Lower leg skin (tissue), 4 donors: ENCODE measurements at regions not wholly inside any gene's neighbourhood (a gene's known extent, or its start where the extent isn't known, plus 50 kb on each side); places are given as distances from the start of the nearest gene placed in this dataset.

Experiments
- DNase-seq, 2 donors: peaks; one replicate each; pipeline ENCODE4 v3.0.0-alpha.2; 2019; ENCODE audit warnings: low spot score in 2 of 2
- H3K4me3 ChIP-seq: fragments of 200-600 bp; sonication (generic); 2 replicates; pipeline ENCODE4 v1.5.1; 2017; ENCODE audit warnings: mild to moderate bottlenecking, low read depth; ENCODE audit not compliant: poor library complexity, severe bottlenecking
- CTCF ChIP-seq, 3 donors: fragments of 450-650 bp; IDR thresholded peaks; one replicate each; pipeline ENCODE4 v1.5.1; 2016; ENCODE audit warnings: antibody characterized with exemption in 3 of 3, mild to moderate bottlenecking in 3 of 3, moderate library complexity in 2 of 3
- POLR2A ChIP-seq, 2 donors: fragments of 450-650 bp; IDR thresholded peaks; one replicate each; pipeline ENCODE4 v1.6.1; 2016 to 2017; ENCODE audit warnings: antibody characterized with exemption in 2 of 2, mild to moderate bottlenecking in 1 of 2, moderate library complexity in 1 of 2
- WGBS, 2 donors: methylation state at CpG; one replicate each; pipeline ENCODE4 v1.1.5; 2018; 5-methylcytosine and 5-hydroxymethylcytosine counted together
- intact Hi-C: fragments of 100-400 bp; cut with DNase I; formaldehyde crosslinking; loops from one replicate; pipeline ENCODE4 v1.15.0; 2023; ENCODE audit warnings: low total_unique reads

- no peak for TF ChIP-seq CTCF (IDR thresholded peaks at IDR 0.05)
- no peak for TF ChIP-seq POLR2A (IDR thresholded peaks at IDR 0.05)
- no peak overlapping the region for H3K4me3 ChIP-seq
- intact Hi-C loops: no loop called here
- DNase-seq: no peak
These were observed 170.8 kb upstream of the ASIC2 start for GRCh38 chr17:33463887-33464286.

GRCh38 chr17:33464669-33465280, 171.7 kb upstream of the ASIC2 start:
- no peak overlapping the region for H3K4me3 ChIP-seq
- no peak for DNase-seq
- TF ChIP-seq POLR2A (IDR thresholded peaks at IDR 0.05) (no peak), CTCF (IDR thresholded peaks at IDR 0.05) (no peak)
- intact Hi-C loops: no loop called here

GRCh38 chr17:33469421-33469820, 176.3 kb upstream of the ASIC2 start:
- TF ChIP-seq POLR2A (IDR thresholded peaks at IDR 0.05): no peak
- no peak for TF ChIP-seq CTCF (IDR thresholded peaks at IDR 0.05)
- WGBS, 2 donors: 85 to 87% methylated on average over 3 of the region's 3 CpGs

GRCh38 chr17:33469911-33470310, 176.8 kb upstream of the ASIC2 start:
- WGBS, 2 donors: 38 to 44% methylated on average over 2 of the region's 2 CpGs
- DNase-seq: no peak
- TF ChIP-seq CTCF (IDR thresholded peaks at IDR 0.05) (no peak), POLR2A (IDR thresholded peaks at IDR 0.05) (no peak)
- intact Hi-C loops: no loop called here
- H3K4me3 ChIP-seq: no peak overlapping the region

More at GRCh38 chr17:33469421-33469820, 176.3 kb upstream of the ASIC2 start:
- no peak for DNase-seq
- intact Hi-C loops: no loop called here
- no peak overlapping the region for H3K4me3 ChIP-seq

- intact Hi-C loops: no loop called here
- WGBS, 2 donors: 74 to 75% methylated on average over 3 of the region's 3 CpGs
- DNase-seq: no peak
- H3K4me3 ChIP-seq: no peak overlapping the region
- no peak for TF ChIP-seq CTCF (IDR thresholded peaks at IDR 0.05)
- TF ChIP-seq POLR2A (IDR thresholded peaks at IDR 0.05): no peak
These were observed 180.0 kb upstream of the ASIC2 start for GRCh38 chr17:33473061-33473460.

GRCh38 chr17:33474789-33475188, 181.7 kb upstream of the ASIC2 start:
- 82 to 83% methylated on average over 5 of the region's 5 CpGs for WGBS, 2 donors
- no peak for TF ChIP-seq CTCF (IDR thresholded peaks at IDR 0.05)
- DNase-seq: no peak
- H3K4me3 ChIP-seq: no peak overlapping the region
- intact Hi-C loops: no loop called here
